SU-DHL-6 (cell line): ENCODE measurements at regions not wholly inside any gene's neighbourhood (a gene's known extent, or its start where the extent isn't known, plus 50 kb on each side); places are given as distances from the start of the nearest gene placed in this dataset.

Experiments
- EZH2phosphoT487 ChIP-seq: fragments of 200-600 bp; sonication (generic), shearing (Covaris generic); conservative IDR thresholded peaks from 2 replicates; pipeline ENCODE4 v1.6.1; 2018; ENCODE audit warnings: mild to moderate bottlenecking, antibody characterized with exemption, low read length, moderate library complexity, mixed read lengths
- TF ChIP-seq, protein P1 (sequence below): fragments of 200-600 bp; sonication (generic); IDR thresholded peaks from one replicate; pipeline ENCODE4 v1.5.1; 2017; ENCODE audit warnings: antibody characterized with exemption, mild to moderate bottlenecking, low read length, moderate library complexity; ENCODE audit not compliant: insufficient read depth, poor library complexity, severe bottlenecking

DNA sequence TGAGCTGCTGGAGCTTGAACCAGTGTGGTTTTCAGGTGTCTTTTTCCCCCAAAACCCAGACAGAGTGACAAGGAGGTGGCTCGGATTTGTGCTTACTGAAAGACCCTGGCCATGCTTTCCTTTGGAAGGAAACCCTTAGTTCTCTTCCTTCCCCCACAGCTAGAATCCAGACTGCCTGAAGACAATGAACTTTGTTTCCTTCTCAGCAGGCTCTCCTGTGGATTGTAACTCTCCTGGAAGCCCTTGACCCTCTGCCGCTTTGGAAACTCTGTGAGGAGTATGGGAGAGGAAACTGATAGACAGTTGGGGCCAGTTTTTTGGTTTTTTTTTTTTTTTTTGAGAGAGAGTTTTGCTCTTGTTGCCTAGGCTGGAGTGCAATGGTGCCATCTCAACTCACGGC, 62.1 kb upstream of the SESN3 start:
- TF ChIP-seq, protein P1, sequence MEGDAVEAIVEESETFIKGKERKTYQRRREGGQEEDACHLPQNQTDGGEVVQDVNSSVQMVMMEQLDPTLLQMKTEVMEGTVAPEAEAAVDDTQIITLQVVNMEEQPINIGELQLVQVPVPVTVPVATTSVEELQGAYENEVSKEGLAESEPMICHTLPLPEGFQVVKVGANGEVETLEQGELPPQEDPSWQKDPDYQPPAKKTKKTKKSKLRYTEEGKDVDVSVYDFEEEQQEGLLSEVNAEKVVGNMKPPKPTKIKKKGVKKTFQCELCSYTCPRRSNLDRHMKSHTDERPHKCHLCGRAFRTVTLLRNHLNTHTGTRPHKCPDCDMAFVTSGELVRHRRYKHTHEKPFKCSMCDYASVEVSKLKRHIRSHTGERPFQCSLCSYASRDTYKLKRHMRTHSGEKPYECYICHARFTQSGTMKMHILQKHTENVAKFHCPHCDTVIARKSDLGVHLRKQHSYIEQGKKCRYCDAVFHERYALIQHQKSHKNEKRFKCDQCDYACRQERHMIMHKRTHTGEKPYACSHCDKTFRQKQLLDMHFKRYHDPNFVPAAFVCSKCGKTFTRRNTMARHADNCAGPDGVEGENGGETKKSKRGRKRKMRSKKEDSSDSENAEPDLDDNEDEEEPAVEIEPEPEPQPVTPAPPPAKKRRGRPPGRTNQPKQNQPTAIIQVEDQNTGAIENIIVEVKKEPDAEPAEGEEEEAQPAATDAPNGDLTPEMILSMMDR = no peak
- no peak for TF ChIP-seq EZH2phosphoT487
